PFSK-1 (cell line): ENCODE measurements at regions not wholly inside any gene's neighbourhood (a gene's known extent, or its start where the extent isn't known, plus 50 kb on each side); places are given as distances from the start of the nearest gene placed in this dataset.

ENCODE experiments used
- FOXP2 ChIP-seq: optimal IDR thresholded peaks from 2 replicates; pipeline ENCODE3; 2011; ENCODE audit warnings: borderline replicate concordance, control low read depth, inconsistent platforms; ENCODE audit not compliant: insufficient read depth; ENCODE audit errors: extremely low read length, extremely low read depth
- POLR2AphosphoS5 ChIP-seq: IDR thresholded peaks from 2 replicates; pipeline ENCODE4 v1.6.1; 2012; ENCODE audit warnings: low read depth, mild to moderate bottlenecking, control low read depth, low read length, moderate library complexity
- REST ChIP-seq, 2 experiments: IDR thresholded peaks; 2 replicates each; pipeline versions ENCODE4 v1.6.1 to v1.8.0; 2011 to 2012; ENCODE audit warnings: low read depth in 2 of 2, low read length in 2 of 2, control low read depth in 1 of 2, inconsistent platforms in 1 of 2, mild to moderate bottlenecking in 1 of 2, moderate library complexity in 1 of 2; ENCODE audit not compliant: insufficient read depth in 1 of 2

GRCh38 chr4:125389713-125390112 is 75.0 kb downstream of the FAT4 start:
- TF ChIP-seq REST (IDR thresholded peaks at IDR 0.05; ENCODE audit: insufficient read depth in 1 of 2, low read depth in 2 of 2, low read length in 2 of 2) (no peak), POLR2AphosphoS5 (no peak), FOXP2 (no peak)
